T47D (cell line): ENCODE measurements at regions not wholly inside any gene's neighbourhood (a gene's known extent, or its start where the extent isn't known, plus 50 kb on each side); places are given as distances from the start of the nearest gene placed in this dataset.

Experiments
- DNase-seq, 2 experiments: peaks; one replicate each; pipeline versions ENCODE4 v3.0.0 to v3.0.0-alpha.2; 2011 to 2012; ENCODE audit warnings: low read depth in 1 of 2, low spot score in 1 of 2
- JUND ChIP-seq: IDR thresholded peaks from 2 replicates; pipeline ENCODE4 v1.6.1; 2012; ENCODE audit warnings: low read depth
- in situ Hi-C: cut with HindIII; loops from 2 replicates; pipeline ENCODE4 v1.10.0; 2016; ENCODE audit warnings: low sequenced_read_pairs, low pct_unique_long_range_greater_than_20kb

- no peak for DNase-seq
- in situ Hi-C loops: no loop called here
- TF ChIP-seq JUND: no peak
Observed at GRCh38 chr13:109874484-109875454, 88.4 kb upstream of the IRS2 start.

GRCh38 chr13:109873351-109874123 lies 87.2 kb upstream of the IRS2 start:
- TF ChIP-seq JUND: no peak
- no peak for DNase-seq
- in situ Hi-C loops: no loop called here

- in situ Hi-C loops: no loop called here
- no peak for TF ChIP-seq JUND
- no peak for DNase-seq
Observed at GRCh38 chr13:109872864-109873263, 86.5 kb upstream of the IRS2 start.

- in situ Hi-C loops: no loop called here
Observed at GRCh38 chr13:109870696-109871370, 84.5 kb upstream of the IRS2 start.

GRCh38 chr13:109870274-109870673 lies 83.9 kb upstream of the IRS2 start:
- DNase-seq: no peak
- no peak for TF ChIP-seq JUND
- in situ Hi-C loops: no loop called here

More at GRCh38 chr13:109870696-109871370, 84.5 kb upstream of the IRS2 start:
- no peak for DNase-seq
- TF ChIP-seq JUND: no peak

GRCh38 chr13:109869312-109870237 lies 83.2 kb upstream of the IRS2 start:
- in situ Hi-C loops: no loop called here
- no peak for TF ChIP-seq JUND
- peak; percentile 63 to 90 for DNase-seq

- DNase-seq: no peak
- in situ Hi-C loops: no loop called here
- no peak for TF ChIP-seq JUND
Observed at GRCh38 chr13:109868578-109869311, 82.4 kb upstream of the IRS2 start.

GRCh38 chr13:109867766-109868165 lies 81.4 kb upstream of the IRS2 start:
- TF ChIP-seq JUND: no peak
- in situ Hi-C loops: no loop called here
- no peak for DNase-seq

GRCh38 chr13:109862627-109863026 lies 76.2 kb upstream of the IRS2 start:
- peak in 1 of 2 experiments; percentile 15 for DNase-seq
- no peak for TF ChIP-seq JUND
- in situ Hi-C loops: no loop called here

- DNase-seq: no peak
- no peak for TF ChIP-seq JUND
- in situ Hi-C loops: no loop called here
Observed at GRCh38 chr13:109859898-109860297, 73.5 kb upstream of the IRS2 start.

GRCh38 chr13:109859216-109859835 lies 72.9 kb upstream of the IRS2 start:
- in situ Hi-C loops: no loop called here
- no peak for TF ChIP-seq JUND

More at GRCh38 chr13:109859216-109859835, 72.9 kb upstream of the IRS2 start:
- DNase-seq: peak in 1 of 2 experiments; percentile 69
